HG03432 (cell line): ENCODE measurements at regions not wholly inside any gene's neighbourhood (a gene's known extent, or its start where the extent isn't known, plus 50 kb on each side); places are given as distances from the start of the nearest gene placed in this dataset.
"Not testable (repeated sequence)": the region's sequence is repeated elsewhere in the genome, so short reads cannot be mapped to it uniquely, and the experiment has no call there.

ENCODE experiments used
- ATAC-seq: cut with Tn5 transposase; IDR thresholded peaks from one replicate; pipeline ENCODE4 v1.9.1; 2021; ENCODE audit warnings: mild to moderate bottlenecking, moderate library complexity; ENCODE audit not compliant: unreplicated experiment

GRCh38 chr5:91315701-91316100 is 67.4 kb downstream of the ARRDC3 start:
- ATAC-seq, result no peak

- ATAC-seq, result peak; percentile 69
Measured at GRCh38 chr5:91313757-91314673, 69.1 kb downstream of the ARRDC3 start.

- no peak for ATAC-seq
Measured at GRCh38 chr5:91312698-91313097, 70.4 kb downstream of the ARRDC3 start.

- ATAC-seq, result peak; percentile 93
Measured at GRCh38 chr5:91311697-91312501, 71.2 kb downstream of the ARRDC3 start.

GRCh38 chr5:91311168-91311696 is 71.9 kb downstream of the ARRDC3 start:
- ATAC-seq, result peak; percentile 11

- not testable (repeated sequence) for ATAC-seq
Measured at GRCh38 chr5:91308157-91308556, 75.0 kb downstream of the ARRDC3 start.

- no peak for ATAC-seq
Measured at GRCh38 chr5:91307048-91307447, 76.1 kb downstream of the ARRDC3 start.

GRCh38 chr5:91306497-91306896 is 76.6 kb downstream of the ARRDC3 start:
- ATAC-seq, result no peak

GRCh38 chr5:91305640-91306039 is 77.5 kb downstream of the ARRDC3 start:
- ATAC-seq, result no peak

- ATAC-seq, result not testable (repeated sequence)
Measured at GRCh38 chr5:91304015-91304414, 79.1 kb downstream of the ARRDC3 start.

GRCh38 chr5:91302958-91303357 is 80.2 kb downstream of the ARRDC3 start:
- no peak for ATAC-seq

GRCh38 chr5:91302305-91302704 is 80.8 kb downstream of the ARRDC3 start:
- no peak for ATAC-seq

GRCh38 chr5:91301106-91301846 is 81.8 kb downstream of the ARRDC3 start:
- no peak for ATAC-seq

- no peak for ATAC-seq
Measured at GRCh38 chr5:91297994-91298393, 85.1 kb downstream of the ARRDC3 start.

- ATAC-seq, result no peak
Measured at GRCh38 chr5:91296674-91297143, 86.4 kb downstream of the ARRDC3 start.

GRCh38 chr5:91296102-91296501 is 87.0 kb downstream of the ARRDC3 start:
- ATAC-seq, result not testable (repeated sequence)

- peak; percentile 98 for ATAC-seq
Measured at GRCh38 chr5:91293131-91293530, 90.0 kb downstream of the ARRDC3 start.

- no peak for ATAC-seq
Measured at GRCh38 chr5:91291628-91292569, 91.2 kb downstream of the ARRDC3 start.

GRCh38 chr5:91288118-91288916 is 94.8 kb downstream of the ARRDC3 start:
- ATAC-seq, result no peak
